Hypothalamus (tissue), 51 donors: ENCODE measurements at regions not wholly inside any gene's neighbourhood (a gene's known extent, or its start where the extent isn't known, plus 50 kb on each side); places are given as distances from the start of the nearest gene placed in this dataset.

ENCODE experiments used
- DNase-seq, 51 donors: peaks; one replicate each; lab custom pipeline; 2025; lab: John Stamatoyannopoulos, UW

- DNase-seq: no peak
Observed at GRCh38 chr20:39861381-39861780, 827.7 kb downstream of the MAFB start.

GRCh38 chr20:39857835-39858234 is 831.2 kb downstream of the MAFB start:
- DNase-seq: no peak

GRCh38 chr20:39857187-39857586 is 831.8 kb downstream of the MAFB start:
- no peak for DNase-seq

- DNase-seq: no peak
Observed at GRCh38 chr20:39855799-39856198, 833.2 kb downstream of the MAFB start.

GRCh38 chr20:39855056-39855455 is 834.0 kb downstream of the MAFB start:
- DNase-seq: no peak

GRCh38 chr20:39853636-39854035 is 835.4 kb downstream of the MAFB start:
- no peak for DNase-seq

- no peak for DNase-seq
Observed at GRCh38 chr20:39853050-39853449, 836.0 kb downstream of the MAFB start.

GRCh38 chr20:39851459-39851858 is 837.6 kb downstream of the MAFB start:
- no peak for DNase-seq

- DNase-seq: no peak
Observed at GRCh38 chr20:39850821-39851330, 838.2 kb downstream of the MAFB start.

GRCh38 chr20:39850246-39850645 is 838.8 kb downstream of the MAFB start:
- DNase-seq: no peak

- DNase-seq: peak in 38 of 51 donors; percentile 3 to 73 (median 34)
Observed at GRCh38 chr20:39849664-39850063, 839.4 kb downstream of the MAFB start.

- no peak for DNase-seq
Observed at GRCh38 chr20:39849171-39849570, 839.9 kb downstream of the MAFB start.

- DNase-seq: no peak
Observed at GRCh38 chr20:39839399-39840119, 849.5 kb downstream of the MAFB start.

- DNase-seq: no peak
Observed at GRCh38 chr20:39837561-39837960, 851.5 kb downstream of the MAFB start.

GRCh38 chr20:39835130-39835842 is 853.8 kb downstream of the MAFB start:
- peak in 9 of 51 donors; percentile 0 to 15 (median 3) for DNase-seq

- no peak for DNase-seq
Observed at GRCh38 chr20:39830903-39831302, 858.1 kb downstream of the MAFB start.

GRCh38 chr20:39829661-39830060 is 859.4 kb downstream of the MAFB start:
- no peak for DNase-seq

GRCh38 chr20:39829256-39829655 is 859.8 kb downstream of the MAFB start:
- peak in 2 of 51 donors; percentile 3 to 4 for DNase-seq

GRCh38 chr20:39825950-39826349 is 863.1 kb downstream of the MAFB start:
- DNase-seq: no peak

- no peak for DNase-seq
Observed at GRCh38 chr20:39825524-39825923, 863.4 kb downstream of the DHX35 start.

GRCh38 chr20:39823224-39823623 is 861.1 kb downstream of the DHX35 start:
- DNase-seq: no peak

GRCh38 chr20:39822667-39823066 is 860.5 kb downstream of the DHX35 start:
- DNase-seq: no peak
